K562 (cell line): ENCODE measurements at regions not wholly inside any gene's neighbourhood (a gene's known extent, or its start where the extent isn't known, plus 50 kb on each side); places are given as distances from the start of the nearest gene placed in this dataset.

Experiments used
- BHLHE40 ChIP-seq: IDR thresholded peaks from 2 replicates; pipeline ENCODE4 v1.6.1; 2011; ENCODE audit warnings: low read length, improper control_type of control experiment
- CREM ChIP-seq: IDR thresholded peaks from 2 replicates; pipeline ENCODE4 v1.6.1; 2014; ENCODE audit warnings: antibody characterized with exemption, low read depth
- HDAC6 ChIP-seq: IDR thresholded peaks from 2 replicates; pipeline ENCODE4 v1.6.1; 2012; ENCODE audit warnings: low read depth, mild to moderate bottlenecking, control low read depth, inconsistent platforms, low read length, moderate library complexity
- MYC ChIP-seq, 2 experiments: fragments of 250-450 bp in 1 of 2; sonication (Bioruptor Pico) in 1 of 2; IDR thresholded peaks; 2 replicates each; pipeline versions ENCODE4 v1.5.1 to v1.6.1; 2012 to 2021; ENCODE audit warnings: low read depth in 2 of 2, borderline replicate concordance in 1 of 2, improper control_type of control experiment in 1 of 2, low read length in 1 of 2, mild to moderate bottlenecking in 1 of 2, moderate library complexity in 1 of 2
- RCOR1 ChIP-seq, 2 experiments: IDR thresholded peaks; 2 replicates each; pipeline ENCODE4 v1.6.1; 2012; ENCODE audit warnings: low read depth in 2 of 2, low read length in 2 of 2, borderline replicate concordance in 1 of 2, improper control_type of control experiment in 1 of 2
- ZBTB40 ChIP-seq, 2 experiments: fragments of 450-650 bp in 1 of 2; sonication (generic) in 1 of 2; formaldehyde crosslinking in 1 of 2; IDR thresholded peaks; 2 replicates each; pipeline versions ENCODE4 v1.7.1 to v1.9.0; 2016 to 2022; ENCODE audit warnings: inconsistent platforms in 1 of 2, mild to moderate bottlenecking in 1 of 2, missing genetic modification reagents in 1 of 2
- TF ChIP-seq, protein P1 (sequence below), 3 experiments: IDR thresholded peaks in 2 of 3; conservative IDR thresholded peaks in 1 of 3; 2 replicates each; pipeline ENCODE4 v1.5.1; 2011 to 2012; ENCODE audit warnings: low read length in 3 of 3, mild to moderate bottlenecking in 3 of 3, control low read depth in 2 of 3, improper control_type of control experiment in 1 of 3, inconsistent platforms in 1 of 3, low read depth in 1 of 3, mixed read lengths in 1 of 3, moderate library complexity in 1 of 3; ENCODE audit not compliant: insufficient read depth in 2 of 3
- TF ChIP-seq, protein P2 (sequence below): fragments of 250-450 bp; sonication (Bioruptor Pico); IDR thresholded peaks from 2 replicates; pipeline ENCODE4 v1.9.0; 2021; ENCODE audit warnings: mild to moderate bottlenecking, inconsistent platforms

DNA sequence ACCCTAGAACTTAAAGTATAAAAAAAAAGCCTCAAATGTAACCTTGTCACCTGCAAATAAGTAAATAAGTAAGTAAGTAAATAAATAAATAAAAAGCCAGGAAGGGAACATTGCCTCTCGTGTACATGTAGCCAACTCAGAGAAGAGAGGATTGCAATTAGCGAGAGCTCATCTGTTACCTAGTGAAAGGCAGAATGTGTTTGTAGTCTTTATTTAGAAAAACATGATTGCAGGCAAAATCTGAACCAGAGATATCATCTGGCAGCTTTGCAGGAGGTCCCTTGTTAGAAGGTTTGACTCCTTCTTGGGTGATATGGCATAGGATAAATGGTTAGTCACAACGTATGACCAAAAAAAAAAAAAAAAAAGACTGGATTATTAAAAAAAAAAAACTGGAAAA, 71.6 kb upstream of the SYN2 start:
- TF ChIP-seq, protein P1, sequence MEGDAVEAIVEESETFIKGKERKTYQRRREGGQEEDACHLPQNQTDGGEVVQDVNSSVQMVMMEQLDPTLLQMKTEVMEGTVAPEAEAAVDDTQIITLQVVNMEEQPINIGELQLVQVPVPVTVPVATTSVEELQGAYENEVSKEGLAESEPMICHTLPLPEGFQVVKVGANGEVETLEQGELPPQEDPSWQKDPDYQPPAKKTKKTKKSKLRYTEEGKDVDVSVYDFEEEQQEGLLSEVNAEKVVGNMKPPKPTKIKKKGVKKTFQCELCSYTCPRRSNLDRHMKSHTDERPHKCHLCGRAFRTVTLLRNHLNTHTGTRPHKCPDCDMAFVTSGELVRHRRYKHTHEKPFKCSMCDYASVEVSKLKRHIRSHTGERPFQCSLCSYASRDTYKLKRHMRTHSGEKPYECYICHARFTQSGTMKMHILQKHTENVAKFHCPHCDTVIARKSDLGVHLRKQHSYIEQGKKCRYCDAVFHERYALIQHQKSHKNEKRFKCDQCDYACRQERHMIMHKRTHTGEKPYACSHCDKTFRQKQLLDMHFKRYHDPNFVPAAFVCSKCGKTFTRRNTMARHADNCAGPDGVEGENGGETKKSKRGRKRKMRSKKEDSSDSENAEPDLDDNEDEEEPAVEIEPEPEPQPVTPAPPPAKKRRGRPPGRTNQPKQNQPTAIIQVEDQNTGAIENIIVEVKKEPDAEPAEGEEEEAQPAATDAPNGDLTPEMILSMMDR (IDR thresholded peaks at IDR 0.05 in 2 of 3, conservative IDR thresholded peaks at IDR 0.05 in 1 of 3; ENCODE audit: insufficient read depth in 2 of 3, low read depth in 1 of 3, low read length in 3 of 3), result no peak
- TF ChIP-seq, protein P2, sequence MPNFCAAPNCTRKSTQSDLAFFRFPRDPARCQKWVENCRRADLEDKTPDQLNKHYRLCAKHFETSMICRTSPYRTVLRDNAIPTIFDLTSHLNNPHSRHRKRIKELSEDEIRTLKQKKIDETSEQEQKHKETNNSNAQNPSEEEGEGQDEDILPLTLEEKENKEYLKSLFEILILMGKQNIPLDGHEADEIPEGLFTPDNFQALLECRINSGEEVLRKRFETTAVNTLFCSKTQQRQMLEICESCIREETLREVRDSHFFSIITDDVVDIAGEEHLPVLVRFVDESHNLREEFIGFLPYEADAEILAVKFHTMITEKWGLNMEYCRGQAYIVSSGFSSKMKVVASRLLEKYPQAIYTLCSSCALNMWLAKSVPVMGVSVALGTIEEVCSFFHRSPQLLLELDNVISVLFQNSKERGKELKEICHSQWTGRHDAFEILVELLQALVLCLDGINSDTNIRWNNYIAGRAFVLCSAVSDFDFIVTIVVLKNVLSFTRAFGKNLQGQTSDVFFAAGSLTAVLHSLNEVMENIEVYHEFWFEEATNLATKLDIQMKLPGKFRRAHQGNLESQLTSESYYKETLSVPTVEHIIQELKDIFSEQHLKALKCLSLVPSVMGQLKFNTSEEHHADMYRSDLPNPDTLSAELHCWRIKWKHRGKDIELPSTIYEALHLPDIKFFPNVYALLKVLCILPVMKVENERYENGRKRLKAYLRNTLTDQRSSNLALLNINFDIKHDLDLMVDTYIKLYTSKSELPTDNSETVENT (CRISPR knock-in tag), result no peak
- TF ChIP-seq RCOR1 (IDR thresholded peaks at IDR 0.05; ENCODE audit: borderline replicate concordance in 1 of 2, low read depth in 2 of 2, low read length in 2 of 2) (no peak), MYC (IDR thresholded peaks at IDR 0.05; ENCODE audit: low read depth, low read length) (no peak), MYC (CRISPR knock-in tag; IDR thresholded peaks at IDR 0.05; ENCODE audit: borderline replicate concordance, low read depth) (no peak), ZBTB40 (IDR thresholded peaks at IDR 0.05) (no peak), ZBTB40 (CRISPR knock-in tag; IDR thresholded peaks at IDR 0.05) (no peak), CREM (no peak), HDAC6 (no peak), BHLHE40 (no peak)
